NCI-H82 treated with DMSO at 0.1 percent for 48 hours (cell line): ENCODE measurements at regions not wholly inside any gene's neighbourhood (a gene's known extent, or its start where the extent isn't known, plus 50 kb on each side); places are given as distances from the start of the nearest gene placed in this dataset.

Source experiments
- DNase-seq: peaks from one replicate; lab custom pipeline; 2025; ENCODE audit not compliant: unreplicated experiment; lab: John Stamatoyannopoulos, UW

DNA sequence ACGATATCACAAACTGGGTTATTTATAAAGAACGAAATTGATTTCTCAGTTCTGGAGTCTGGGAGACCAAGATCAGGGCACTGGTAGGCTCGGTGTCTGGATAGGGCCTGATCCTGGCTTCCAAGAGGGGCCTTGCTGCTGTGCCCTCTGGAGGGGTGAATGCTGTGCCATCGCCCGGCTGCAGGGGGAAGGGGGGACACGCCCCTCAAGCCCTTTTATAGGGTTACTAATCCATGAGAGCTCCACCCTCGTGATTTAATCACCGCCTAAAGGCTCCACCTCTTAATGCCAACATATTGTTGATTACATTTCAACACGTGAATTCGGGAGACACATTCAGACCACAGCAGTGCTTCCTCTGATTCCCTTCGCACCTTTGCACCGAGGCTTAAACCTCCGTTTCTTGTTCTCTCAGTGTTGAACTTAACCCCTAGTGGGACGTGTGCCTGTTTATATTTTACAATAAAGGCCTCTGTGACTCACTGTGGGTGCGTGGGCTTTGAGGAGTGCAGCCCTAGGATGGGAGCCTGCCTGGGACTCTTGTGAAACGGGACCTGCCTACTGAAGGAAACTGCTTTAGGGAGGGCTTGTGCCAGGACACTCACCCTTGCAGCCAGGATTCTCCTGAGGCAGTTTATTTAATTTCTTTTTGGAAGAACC is 52.4 kb upstream of the SPATA13 start:
- DNase-seq = peak; percentile 20

GRCh38 chr13:24108615-24108965 is 51.9 kb upstream of the SPATA13 start:
- no peak for DNase-seq

DNA sequence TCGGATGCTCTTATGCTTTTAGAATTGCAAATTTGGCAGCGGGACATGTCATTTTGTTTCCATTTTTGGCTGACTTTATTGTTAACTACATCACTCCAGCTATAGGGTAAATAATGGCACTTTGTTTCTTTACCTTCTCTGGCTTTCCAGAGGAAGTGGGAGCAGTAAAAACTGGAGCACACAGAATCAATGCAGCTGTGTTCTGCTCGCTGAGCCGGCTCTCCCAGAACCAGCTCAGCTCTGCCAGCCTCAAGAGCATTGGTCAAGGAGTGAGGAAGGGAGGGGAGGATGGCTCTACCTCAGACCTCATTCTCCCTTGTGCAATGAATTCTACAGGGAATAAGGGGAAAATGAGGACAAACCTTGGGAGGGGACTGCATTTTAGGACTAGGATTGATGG is 50.5 kb upstream of the SPATA13 start:
- no peak for DNase-seq
